B cell (primary cell): ENCODE measurements at regions not wholly inside any gene's neighbourhood (a gene's known extent, or its start where the extent isn't known, plus 50 kb on each side); places are given as distances from the start of the nearest gene placed in this dataset.

Experiments
- EZH2 ChIP-seq: IDR thresholded peaks from 2 replicates; pipeline ENCODE4 v1.6.1; 2012; ENCODE audit warnings: borderline replicate concordance, low read depth, mild to moderate bottlenecking, moderate library complexity, low read length; ENCODE audit not compliant: insufficient read depth, poor library complexity, severe bottlenecking
- TF ChIP-seq, protein P1 (sequence below): fragments of 200-600 bp; IDR thresholded peaks from one replicate; pipeline ENCODE4 v1.8.0; 2022; ENCODE audit warnings: antibody characterized with exemption, mild to moderate bottlenecking

DNA sequence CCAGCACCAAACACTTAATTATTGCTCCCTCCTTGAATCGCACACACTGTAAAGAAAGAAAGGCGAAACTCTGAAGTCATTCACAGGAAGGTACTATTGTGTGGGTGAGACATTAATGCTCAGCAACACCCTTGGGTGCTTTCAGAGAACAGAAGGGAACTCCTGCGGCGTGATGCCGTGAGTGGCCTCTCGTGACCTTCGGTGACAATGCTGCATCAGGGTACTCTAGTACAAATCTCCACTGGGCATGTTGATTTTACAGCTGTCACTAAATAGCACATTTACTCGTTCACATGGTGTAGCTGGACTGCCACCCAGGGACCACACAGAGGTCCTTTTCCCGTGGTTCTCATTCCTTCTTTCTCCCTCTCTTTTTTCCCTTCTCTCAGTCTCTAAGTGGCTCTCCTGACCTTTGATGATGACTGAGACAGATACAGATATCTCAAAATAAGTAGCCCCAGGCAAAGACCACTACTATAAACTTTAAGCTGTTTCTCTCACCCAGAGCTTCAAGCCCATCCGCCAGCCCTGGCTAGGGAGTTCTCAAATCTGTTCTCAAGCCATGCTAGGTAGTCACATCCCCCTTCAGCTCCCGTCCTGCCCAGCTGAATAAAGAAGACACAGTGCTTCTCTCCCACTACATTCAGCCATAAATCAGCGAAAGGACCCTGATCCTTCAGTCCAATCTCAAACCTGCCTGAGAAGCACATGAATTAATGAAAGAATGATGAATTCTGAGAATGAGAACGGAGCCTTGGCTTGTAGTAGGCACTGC lies 223.4 kb upstream of the FMN2 start:
- TF ChIP-seq, protein P1, sequence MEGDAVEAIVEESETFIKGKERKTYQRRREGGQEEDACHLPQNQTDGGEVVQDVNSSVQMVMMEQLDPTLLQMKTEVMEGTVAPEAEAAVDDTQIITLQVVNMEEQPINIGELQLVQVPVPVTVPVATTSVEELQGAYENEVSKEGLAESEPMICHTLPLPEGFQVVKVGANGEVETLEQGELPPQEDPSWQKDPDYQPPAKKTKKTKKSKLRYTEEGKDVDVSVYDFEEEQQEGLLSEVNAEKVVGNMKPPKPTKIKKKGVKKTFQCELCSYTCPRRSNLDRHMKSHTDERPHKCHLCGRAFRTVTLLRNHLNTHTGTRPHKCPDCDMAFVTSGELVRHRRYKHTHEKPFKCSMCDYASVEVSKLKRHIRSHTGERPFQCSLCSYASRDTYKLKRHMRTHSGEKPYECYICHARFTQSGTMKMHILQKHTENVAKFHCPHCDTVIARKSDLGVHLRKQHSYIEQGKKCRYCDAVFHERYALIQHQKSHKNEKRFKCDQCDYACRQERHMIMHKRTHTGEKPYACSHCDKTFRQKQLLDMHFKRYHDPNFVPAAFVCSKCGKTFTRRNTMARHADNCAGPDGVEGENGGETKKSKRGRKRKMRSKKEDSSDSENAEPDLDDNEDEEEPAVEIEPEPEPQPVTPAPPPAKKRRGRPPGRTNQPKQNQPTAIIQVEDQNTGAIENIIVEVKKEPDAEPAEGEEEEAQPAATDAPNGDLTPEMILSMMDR = no peak
- no peak for TF ChIP-seq EZH2
